ENCODE measurements at regions not wholly inside any gene's neighbourhood (a gene's known extent, or its start where the extent isn't known, plus 50 kb on each side); places are given as distances from the start of the nearest gene placed in this dataset.

GRCh38 chr13:69495096-69495495 is 612.5 kb upstream of the ATXN8OS start:
- H3K36me3 ChIP-seq = no peaks in the 10 kb centered on the region
- H3K4me3 ChIP-seq = no peak overlapping the region
- intact Hi-C loops (cut with DNase I) = no loop called here
- no peaks in the 10 kb centered on the region for H3K4me1 ChIP-seq
- ATAC-seq = no peak
- H3K27me3 ChIP-seq = no peaks in the 10 kb centered on the region
- DNase-seq = no peak
- no peak for TF ChIP-seq CTCF (IDR thresholded peaks at IDR 0.05)
- H3K27ac ChIP-seq = no peak overlapping the region
- peaks cover 6% of the 10 kb centered on the region for H3K9me3 ChIP-seq

- intact Hi-C loops (cut with DNase I) = no loop called here
These were observed 620.0 kb upstream of the ATXN8OS start for GRCh38 chr13:69487576-69487975.

GRCh38 chr13:69485991-69486592 is 621.5 kb upstream of the ATXN8OS start:
- intact Hi-C loops (cut with DNase I) = no loop called here
- Histone ChIP-seq H3K36me3 (no peaks in the 10 kb centered on the region), H3K9me3 (no peaks in the 10 kb centered on the region), H3K27ac (no peak overlapping the region), H3K27me3 (no peaks in the 10 kb centered on the region), H3K4me3 (no peak overlapping the region), H3K4me1 (no peaks in the 10 kb centered on the region)
- ATAC-seq (no peak), DNase-seq (no peak)
- TF ChIP-seq CTCF (IDR thresholded peaks at IDR 0.05) = no peak

More at GRCh38 chr13:69487576-69487975, 620.0 kb upstream of the ATXN8OS start:
- Histone ChIP-seq H3K27ac (no peak overlapping the region), H3K4me1 (no peaks in the 10 kb centered on the region), H3K4me3 (no peak overlapping the region), H3K27me3 (no peaks in the 10 kb centered on the region), H3K9me3 (peaks cover 6% of the 10 kb centered on the region), H3K36me3 (no peaks in the 10 kb centered on the region)
- no peak for TF ChIP-seq CTCF (IDR thresholded peaks at IDR 0.05)
- ATAC-seq (no peak), DNase-seq (no peak)

GRCh38 chr13:69477451-69477850 is 630.2 kb upstream of the ATXN8OS start:
- Histone ChIP-seq H3K27ac (no peak overlapping the region), H3K4me1 (no peaks in the 10 kb centered on the region), H3K4me3 (no peak overlapping the region), H3K36me3 (no peaks in the 10 kb centered on the region), H3K27me3 (no peaks in the 10 kb centered on the region), H3K9me3 (no peaks in the 10 kb centered on the region)
- intact Hi-C loops (cut with DNase I) = no loop called here
- no peak for TF ChIP-seq CTCF (IDR thresholded peaks at IDR 0.05)
- ATAC-seq = no peak
- no peak for DNase-seq

- Histone ChIP-seq H3K9me3 (no peaks in the 10 kb centered on the region), H3K27me3 (no peaks in the 10 kb centered on the region), H3K36me3 (no peaks in the 10 kb centered on the region), H3K4me1 (no peaks in the 10 kb centered on the region), H3K27ac (no peak overlapping the region), H3K4me3 (no peak overlapping the region)
- DNase-seq (no peak), ATAC-seq (no peak)
- intact Hi-C loops (cut with DNase I) = no loop called here
- no peak for TF ChIP-seq CTCF (IDR thresholded peaks at IDR 0.05)
These were observed 633.5 kb upstream of the ATXN8OS start for GRCh38 chr13:69474011-69474685.
